H1 (cell line): ENCODE measurements at regions not wholly inside any gene's neighbourhood (a gene's known extent, or its start where the extent isn't known, plus 50 kb on each side); places are given as distances from the start of the nearest gene placed in this dataset.

Source experiments
- CTCF ChIA-PET: fragments of 300-600 bp; sonication (Branson Sonifier 250); formaldehyde crosslinking; loops from one replicate; lab custom pipeline; 2021; ENCODE audit not compliant: partially characterized antibody; lab: Charles Lee
- POLR2A ChIA-PET: fragments of 300-600 bp; sonication (Branson Sonifier 250); formaldehyde crosslinking; loops from one replicate; lab custom pipeline; 2021; ENCODE audit warnings: inconsistent platforms; ENCODE audit not compliant: partially characterized antibody; lab: Charles Lee
- DNase-seq, 2 experiments: peaks; one replicate each; pipeline versions ENCODE4 v3.0.0 to v3.0.0-alpha.2; 2010 to 2022; ENCODE audit warnings: low spot score in 2 of 2, low read depth in 1 of 2, mixed read lengths in 1 of 2
- FAIRE-seq: peaks from 2 replicates; lab custom pipeline; 2011; peaks lifted over from hg19 to GRCh38; lab: Jason Lieb, UNC
- H2AFZ ChIP-seq: 2 replicates; pipeline ENCODE4 v1.8.1; 2012; ENCODE audit warnings: low read length, inconsistent platforms
- H2AK5ac ChIP-seq: 2 replicates; pipeline ENCODE4 v1.6.1; 2013; ENCODE audit warnings: low read depth, low read length
- H2BK120ac ChIP-seq: replicated peaks from 2 replicates; pipeline ENCODE3; 2013; ENCODE audit warnings: low read depth, low read length, inconsistent platforms
- H2BK12ac ChIP-seq: 2 replicates; pipeline ENCODE4 v1.6.1; 2013; ENCODE audit warnings: low read depth, low read length
- H2BK15ac ChIP-seq: 2 replicates; pipeline ENCODE4 v1.6.1; 2013; ENCODE audit warnings: low read length
- H2BK20ac ChIP-seq: 2 replicates; pipeline ENCODE4 v1.6.1; 2013; ENCODE audit warnings: low read length
- H2BK5ac ChIP-seq: 2 replicates; pipeline ENCODE4 v1.6.1; 2013; ENCODE audit warnings: low read depth, low read length
- H3K14ac ChIP-seq: 2 replicates; pipeline ENCODE4 v1.6.1; 2013; ENCODE audit warnings: inconsistent platforms; ENCODE audit not compliant: insufficient read length
- H3K18ac ChIP-seq: 2 replicates; pipeline ENCODE4 v1.6.1; 2013; ENCODE audit warnings: low read length; ENCODE audit errors: extremely low read depth
- H3K23ac ChIP-seq: 2 replicates; pipeline ENCODE4 v1.6.1; 2013; ENCODE audit warnings: inconsistent platforms; ENCODE audit not compliant: insufficient read length
- H3K23me2 ChIP-seq: 2 replicates; pipeline ENCODE4 v1.6.1; 2013; ENCODE audit warnings: low read depth, low read length
- H3K27ac ChIP-seq: 2 replicates; pipeline ENCODE4 v1.6.1; 2011; ENCODE audit warnings: low read depth, low read length, inconsistent platforms
- H3K27me3 ChIP-seq, 4 experiments: replicated peaks in 1 of 4; 1 replicate in 1 of 4; 2 replicates in 3 of 4; pipeline versions ENCODE4 v1.6.1 to v1.8.1; 2011 to 2013; ENCODE audit warnings: low read length in 3 of 4, mild to moderate bottlenecking in 3 of 4, inconsistent platforms in 2 of 4, mixed read lengths in 2 of 4, moderate library complexity in 1 of 4; ENCODE audit not compliant: control insufficient read depth in 3 of 4, insufficient read depth in 3 of 4; ENCODE audit errors: extremely low read depth in 1 of 4
- H3K36me3 ChIP-seq, 4 experiments: 2 replicates each; pipeline versions ENCODE4 v1.6.1 to v1.8.1; 2011 to 2013; ENCODE audit warnings: mild to moderate bottlenecking in 4 of 4, low read length in 3 of 4, moderate library complexity in 2 of 4, control low read depth in 1 of 4, inconsistent platforms in 1 of 4; ENCODE audit not compliant: insufficient read depth in 4 of 4, control insufficient read depth in 2 of 4
- H3K4ac ChIP-seq: replicated peaks from 2 replicates; pipeline ENCODE3; 2013; ENCODE audit warnings: low read length, low read depth, mixed read lengths, inconsistent platforms; ENCODE audit not compliant: insufficient read length
- H3K4me1 ChIP-seq, 4 experiments: replicated peaks in 1 of 4; 1 replicate in 1 of 4; 2 replicates in 3 of 4; pipeline versions ENCODE4 v1.6.1 to v1.8.1; 2011 to 2013; ENCODE audit warnings: low read length in 3 of 4, inconsistent platforms in 2 of 4, mixed read lengths in 1 of 4; ENCODE audit not compliant: insufficient read depth in 4 of 4, control insufficient read depth in 3 of 4
- H3K4me2 ChIP-seq, 2 experiments: 2 replicates each; pipeline versions ENCODE4 v1.6.1 to v1.8.1; 2011 to 2013; ENCODE audit warnings: low read depth in 2 of 2, low read length in 2 of 2, control low read depth in 1 of 2, inconsistent platforms in 1 of 2, mild to moderate bottlenecking in 1 of 2; ENCODE audit not compliant: insufficient read depth in 1 of 2
- H3K4me3 ChIP-seq, 4 experiments: fragments of 200-600, 300-600 bp in 1 of 4; sonication (generic), shearing (Covaris generic), sonication (Bioruptor Twin) in 1 of 4; 2 replicates each; pipeline versions ENCODE4 v1.5.1 to v1.8.1; 2011 to 2016; ENCODE audit warnings: low read length in 4 of 4, low read depth in 3 of 4, control low read depth in 2 of 4, inconsistent platforms in 2 of 4, mild to moderate bottlenecking in 2 of 4, mixed read lengths in 1 of 4, moderate library complexity in 1 of 4; ENCODE audit not compliant: insufficient read depth in 2 of 4; ENCODE audit errors: extremely low read depth in 1 of 4
- H3K56ac ChIP-seq: replicated peaks from 2 replicates; pipeline ENCODE3; 2013; ENCODE audit warnings: low read depth, mild to moderate bottlenecking, mixed read lengths, low read length, inconsistent platforms; ENCODE audit not compliant: insufficient read length
- H3K79me1 ChIP-seq: 2 replicates; pipeline ENCODE4 v1.6.1; 2013; ENCODE audit warnings: low read depth, low read length, control low read depth
- H3K79me2 ChIP-seq, 2 experiments: 2 replicates each; pipeline versions ENCODE4 v1.6.1 to v1.8.1; 2012 to 2013; ENCODE audit warnings: low read length in 2 of 2, mild to moderate bottlenecking in 2 of 2, inconsistent platforms in 1 of 2; ENCODE audit not compliant: insufficient read depth in 2 of 2, control insufficient read depth in 1 of 2
- H3K9ac ChIP-seq, 4 experiments: replicated peaks in 1 of 4; 1 replicate in 1 of 4; 2 replicates in 3 of 4; pipeline versions ENCODE4 v1.6.1 to v1.8.1; 2011 to 2013; ENCODE audit warnings: low read depth in 3 of 4, low read length in 3 of 4, control low read depth in 2 of 4, mild to moderate bottlenecking in 2 of 4, moderate library complexity in 2 of 4, inconsistent platforms in 1 of 4; ENCODE audit errors: extremely low read depth in 1 of 4
- H3K9me3 ChIP-seq, 2 experiments: 2 replicates each; pipeline versions ENCODE4 v1.6.1 to v1.8.1; 2012 to 2013; ENCODE audit warnings: mild to moderate bottlenecking in 2 of 2, moderate library complexity in 2 of 2, control low read depth in 1 of 2, inconsistent platforms in 1 of 2, low read depth in 1 of 2, low read length in 1 of 2, mixed read lengths in 1 of 2; ENCODE audit not compliant: insufficient read depth in 2 of 2
- H4K20me1 ChIP-seq, 2 experiments: replicated peaks in 1 of 2; 2 replicates each; pipeline versions ENCODE3 to v1.8.1; 2011 to 2013; ENCODE audit warnings: inconsistent platforms in 2 of 2, low read length in 2 of 2, mild to moderate bottlenecking in 1 of 2; ENCODE audit not compliant: insufficient read depth in 2 of 2, control insufficient read depth in 1 of 2
- H4K5ac ChIP-seq: 2 replicates; pipeline ENCODE4 v1.6.1; 2013; ENCODE audit warnings: low read length, low read depth, mixed read lengths, inconsistent platforms; ENCODE audit not compliant: insufficient read length
- H4K8ac ChIP-seq: 2 replicates; pipeline ENCODE4 v1.8.0; 2013; ENCODE audit warnings: mild to moderate bottlenecking, moderate library complexity, low read length, inconsistent platforms; ENCODE audit not compliant: insufficient read depth; ENCODE audit errors: extremely low read depth
- H4K91ac ChIP-seq: replicated peaks from 2 replicates; pipeline ENCODE3; 2013; ENCODE audit warnings: low read length, mixed read lengths, inconsistent platforms; ENCODE audit not compliant: insufficient read length
- HDAC6 ChIP-seq: IDR thresholded peaks from one replicate; pipeline ENCODE4 v1.7.1; 2012; ENCODE audit warnings: low read depth, mild to moderate bottlenecking, inconsistent platforms, low read length, moderate library complexity
- POU5F1 ChIP-seq: IDR thresholded peaks from 2 replicates; pipeline ENCODE4 v1.6.1; 2011; ENCODE audit warnings: low read depth, mild to moderate bottlenecking, low read length, moderate library complexity
- SIN3A ChIP-seq, 2 experiments: IDR thresholded peaks in 1 of 2; conservative IDR thresholded peaks in 1 of 2; 2 replicates each; pipeline ENCODE4 v1.6.1; 2011 to 2012; ENCODE audit warnings: low read length in 2 of 2, improper control_type of control experiment in 1 of 2, low read depth in 1 of 2, mild to moderate bottlenecking in 1 of 2
- TAF1 ChIP-seq: IDR thresholded peaks from 2 replicates; pipeline ENCODE4 v1.6.1; 2011; ENCODE audit warnings: mild to moderate bottlenecking, low read depth, low read length
- WGBS, 2 experiments: shearing (Covaris generic) in 1 of 2; methylation state at CpG; one replicate each; pipeline versions ENCODE4 v1.1.6 to v1.1.7; 2013 to 2015; ENCODE audit warnings: low lambda C conversion rate in 2 of 2, mixed read lengths in 2 of 2, inconsistent platforms in 1 of 2, low coverage in 1 of 2, missing lambda C conversion rate in 1 of 2; ENCODE audit not compliant: insufficient replicate concordance in 2 of 2, insufficient coverage in 1 of 2, insufficient read length in 1 of 2; ENCODE audit errors: extremely low coverage in 1 of 2, missing lambda C conversion rate in 1 of 2; 5-methylcytosine and 5-hydroxymethylcytosine counted together

DNA sequence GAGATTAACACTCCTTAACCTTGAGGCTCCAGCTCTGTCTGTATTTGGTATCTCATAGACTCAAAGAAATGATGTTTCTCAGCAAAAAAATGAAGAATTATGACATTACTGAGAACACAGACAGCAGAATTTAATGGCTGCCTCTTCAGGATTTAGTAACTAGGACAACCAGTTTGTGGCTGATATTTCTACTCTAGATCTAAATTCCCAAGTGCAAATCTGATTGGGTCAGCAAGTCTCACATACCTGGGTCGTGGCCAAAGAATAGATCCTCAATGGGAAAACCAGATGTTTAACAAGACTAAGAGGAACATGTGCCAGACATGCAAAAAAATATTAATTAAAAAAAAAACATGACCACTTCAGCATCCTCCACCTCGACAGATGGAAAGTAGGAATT is 608.9 kb downstream of the DTWD2 start:
- FAIRE-seq: no peak
- H3K9me3 ChIP-seq: peaks cover 9 to 11% of the 10 kb centered on the region in 2 experiments
- H3K4me3 ChIP-seq: no peak overlapping the region
- H4K5ac ChIP-seq: no peak overlapping the region
- ChIA-PET POLR2A (no interaction called here), CTCF (no interaction called here)
- H2AFZ ChIP-seq: no peak overlapping the region
- DNase-seq: no peak
- H3K4me1 ChIP-seq: peaks cover 0 to 5% (median 2%) of the 10 kb centered on the region in 4 experiments; a peak in 3 of 7 replicates
- no peaks in the 10 kb centered on the region for H3K36me3 ChIP-seq
- 86% methylated on average over 2 of the region's 2 CpGs; no CpG with 5 or more reads in 1 of the 2 experiments for whole genome bisulfite sequencing, 2 experiments
- H3K4me2 ChIP-seq: no peak overlapping the region
- no peak overlapping the region for H2BK12ac ChIP-seq
- H2BK120ac ChIP-seq: no peak overlapping the region
- H3K18ac ChIP-seq: no peak overlapping the region
- H4K20me1 ChIP-seq: no peaks in the 10 kb centered on the region
- peaks cover 0 to 1% (median 0%) of the 10 kb centered on the region in 4 experiments; a peak in 1 of 7 replicates for H3K27me3 ChIP-seq
- no peak overlapping the region for H3K27ac ChIP-seq
- no peak overlapping the region for H3K56ac ChIP-seq
- no peak for TF ChIP-seq HDAC6
- TF ChIP-seq TAF1: no peak
- no peak for TF ChIP-seq POU5F1
- no peak for TF ChIP-seq SIN3A (conservative IDR thresholded peaks at IDR 0.05 in 1 of 2, IDR thresholded peaks at IDR 0.05 in 1 of 2; ENCODE audit: low read depth in 1 of 2, low read length in 2 of 2)
- H2AK5ac ChIP-seq: no peak overlapping the region
- no peak overlapping the region for H3K9ac ChIP-seq
- no peak overlapping the region for H4K8ac ChIP-seq
- H3K79me2 ChIP-seq: no peaks in the 10 kb centered on the region
- H2BK15ac ChIP-seq: no peak overlapping the region
- no peak overlapping the region for H3K14ac ChIP-seq
- H2BK5ac ChIP-seq: no peak overlapping the region
- H2BK20ac ChIP-seq: no peak overlapping the region
- no peaks in the 10 kb centered on the region for H3K79me1 ChIP-seq
- H3K23ac ChIP-seq: no peak overlapping the region
- no peaks in the 10 kb centered on the region for H3K23me2 ChIP-seq
- no peak overlapping the region for H3K4ac ChIP-seq
- no peak overlapping the region for H4K91ac ChIP-seq
